Upper lobe of left lung (tissue), 6 donors: ENCODE measurements at regions not wholly inside any gene's neighbourhood (a gene's known extent, or its start where the extent isn't known, plus 50 kb on each side); places are given as distances from the start of the nearest gene placed in this dataset.

ENCODE experiments used
- ATAC-seq, 2 donors: fragments of 200-7000 bp; cut with Tn5 transposase; one replicate each; pipeline ENCODE4 v1.9.1; 2022; ENCODE audit warnings: mild to moderate bottlenecking in 2 of 2, moderate library complexity in 2 of 2; ENCODE audit not compliant: low FRiP score in 2 of 2
- DNase-seq, 2 donors: peaks; one replicate each; pipeline ENCODE4 v3.0.0-alpha.2; 2019 to 2020
- H3K27ac ChIP-seq, 4 donors: fragments of 200-600 bp; sonication (generic); one replicate each; pipeline ENCODE4 v1.5.1; 2016 to 2019
- H3K27me3 ChIP-seq, 4 donors: fragments of 200-600 bp; sonication (generic); one replicate each; pipeline ENCODE4 v1.5.1; 2017 to 2019
- H3K36me3 ChIP-seq, 4 donors: fragments of 200-600 bp; sonication (generic); one replicate each; pipeline ENCODE4 v1.5.1; 2016 to 2019
- H3K4me1 ChIP-seq, 4 donors: fragments of 200-600 bp; sonication (generic); one replicate each; pipeline ENCODE4 v1.5.1; 2018 to 2019
- H3K4me3 ChIP-seq, 4 donors: fragments of 200-600 bp; sonication (generic); one replicate each; pipeline ENCODE4 v1.5.1; 2017 to 2019; ENCODE audit warnings: mild to moderate bottlenecking in 2 of 4, moderate library complexity in 1 of 4
- H3K9me3 ChIP-seq, 4 donors: fragments of 200-600 bp; sonication (generic); one replicate each; pipeline ENCODE4 v1.5.1; 2018 to 2019
- CTCF ChIP-seq, 6 experiments: fragments of 450-650 bp in 4 of 6; fragments of 200-600 bp in 2 of 6; sonication (generic) in 2 of 6; IDR thresholded peaks; one replicate each; pipeline ENCODE4 v1.5.1; 2016 to 2019; ENCODE audit warnings: antibody characterized with exemption in 6 of 6
- EP300 ChIP-seq, 4 donors: sonication (generic); formaldehyde crosslinking; IDR thresholded peaks; one replicate each; pipeline ENCODE4 v1.5.1; 2017; ENCODE audit warnings: antibody characterized with exemption in 4 of 4, control low read depth in 2 of 4
- POLR2A ChIP-seq, 4 donors: fragments of 450-650 bp; IDR thresholded peaks; one replicate each; pipeline ENCODE4 v1.5.1; 2016 to 2017; ENCODE audit warnings: antibody characterized with exemption in 4 of 4, mild to moderate bottlenecking in 2 of 4
- POLR2AphosphoS5 ChIP-seq, 2 donors: sonication (generic); formaldehyde crosslinking; IDR thresholded peaks; one replicate each; pipeline ENCODE4 v1.5.1; 2017; ENCODE audit warnings: antibody characterized with exemption in 2 of 2
- WGBS, 2 donors: methylation state at CpG; one replicate each; pipeline ENCODE4 v1.1.5; 2017 to 2018; 5-methylcytosine and 5-hydroxymethylcytosine counted together
- donor health status: DM: no; HTN: no; CAD: no; lungs with moderate emphysema.
- donor health status: DM: no; HTN: yes; CAD: no; lungs with severe emphysema.

- Histone ChIP-seq H3K4me1 (no peaks in the 10 kb centered on the region), H3K9me3 (no peaks in the 10 kb centered on the region), H3K27me3 (no peaks in the 10 kb centered on the region), H3K36me3 (no peaks in the 10 kb centered on the region), H3K27ac (no peak overlapping the region), H3K4me3 (no peak overlapping the region)
- WGBS, 2 donors: 67% methylated on average over 1 of the region's 1 CpG
- DNase-seq (no peak), ATAC-seq (no peak)
- TF ChIP-seq POLR2A (IDR thresholded peaks at IDR 0.05): no peak
- TF ChIP-seq EP300 (IDR thresholded peaks at IDR 0.05): no peak
- TF ChIP-seq CTCF (IDR thresholded peaks at IDR 0.05): no peak
- TF ChIP-seq POLR2AphosphoS5 (IDR thresholded peaks at IDR 0.05): no peak
Measured at GRCh38 chr1:193952778-193953374, 766.5 kb upstream of the B3GALT2 start.

GRCh38 chr1:193951984-193952383 lies 765.6 kb upstream of the B3GALT2 start:
- no peak overlapping the region for H3K27ac ChIP-seq
- WGBS, 2 donors: 85 to 86% methylated on average over 3 of the region's 3 CpGs
- H3K27me3 ChIP-seq: no peaks in the 10 kb centered on the region
- ATAC-seq: no peak
- TF ChIP-seq POLR2AphosphoS5 (IDR thresholded peaks at IDR 0.05) (no peak), EP300 (IDR thresholded peaks at IDR 0.05) (no peak), CTCF (IDR thresholded peaks at IDR 0.05) (no peak), POLR2A (IDR thresholded peaks at IDR 0.05) (no peak)
- H3K36me3 ChIP-seq: no peaks in the 10 kb centered on the region
- no peaks in the 10 kb centered on the region for H3K9me3 ChIP-seq
- no peak overlapping the region for H3K4me3 ChIP-seq
- H3K4me1 ChIP-seq: no peaks in the 10 kb centered on the region
- DNase-seq: no peak

GRCh38 chr1:193944454-193944853 lies 758.0 kb upstream of the B3GALT2 start:
- Histone ChIP-seq H3K4me3 (no peak overlapping the region), H3K36me3 (no peaks in the 10 kb centered on the region), H3K9me3 (no peaks in the 10 kb centered on the region), H3K4me1 (no peaks in the 10 kb centered on the region), H3K27ac (no peak overlapping the region), H3K27me3 (no peaks in the 10 kb centered on the region)
- TF ChIP-seq EP300 (IDR thresholded peaks at IDR 0.05): no peak
- no peak for TF ChIP-seq CTCF (IDR thresholded peaks at IDR 0.05)
- no peak for TF ChIP-seq POLR2A (IDR thresholded peaks at IDR 0.05)
- TF ChIP-seq POLR2AphosphoS5 (IDR thresholded peaks at IDR 0.05): no peak
- ATAC-seq (no peak), DNase-seq (no peak)

GRCh38 chr1:193940176-193940575 lies 753.8 kb upstream of the B3GALT2 start:
- Histone ChIP-seq H3K27ac (no peak overlapping the region), H3K27me3 (no peaks in the 10 kb centered on the region)
- WGBS, 2 donors: 81 to 82% methylated on average over 1 of the region's 1 CpG

More at GRCh38 chr1:193940176-193940575, 753.8 kb upstream of the B3GALT2 start:
- no peak for ATAC-seq
- no peak overlapping the region for H3K4me3 ChIP-seq
- H3K4me1 ChIP-seq: no peaks in the 10 kb centered on the region
- TF ChIP-seq POLR2A (IDR thresholded peaks at IDR 0.05) (no peak), EP300 (IDR thresholded peaks at IDR 0.05) (no peak), CTCF (IDR thresholded peaks at IDR 0.05) (no peak), POLR2AphosphoS5 (IDR thresholded peaks at IDR 0.05) (no peak)
- H3K36me3 ChIP-seq: no peaks in the 10 kb centered on the region
- H3K9me3 ChIP-seq: no peaks in the 10 kb centered on the region
- no peak for DNase-seq
